ENCODE measurements at regions not wholly inside any gene's neighbourhood (a gene's known extent, or its start where the extent isn't known, plus 50 kb on each side); places are given as distances from the start of the nearest gene placed in this dataset.
"Not testable (repeated sequence)": the region's sequence is repeated elsewhere in the genome, so short reads cannot be mapped to it uniquely, and the experiment has no call there.

- no peaks in the 10 kb centered on the region for H3K4me1 Mint-ChIP-seq (ENCODE audit: low read depth)
- no peak overlapping the region for H3K4me3 Mint-ChIP-seq
- no peaks in the 10 kb centered on the region for H3K36me3 Mint-ChIP-seq (ENCODE audit: low read depth)
- H3K27me3 Mint-ChIP-seq (ENCODE audit: insufficient read depth), result peaks cover 25% of the 10 kb centered on the region
- no peak for DNase-seq
- no peaks in the 10 kb centered on the region for H3K9me3 Mint-ChIP-seq
- no peak for TF ChIP-seq CTCF (IDR thresholded peaks at IDR 0.05)
- H3K27ac Mint-ChIP-seq, result no peak overlapping the region
These were observed 81.9 kb upstream of the RREB1 start for GRCh38 chr6:7025861-7026260.

GRCh38 chr6:7028963-7029362, 78.8 kb upstream of the RREB1 start:
- H3K27ac Mint-ChIP-seq; H3K4me1 Mint-ChIP-seq (ENCODE audit: low read depth); H3K36me3 Mint-ChIP-seq (ENCODE audit: low read depth); H3K9me3 Mint-ChIP-seq; DNase-seq; H3K4me3 Mint-ChIP-seq: not testable (repeated sequence)
- H3K27me3 Mint-ChIP-seq (ENCODE audit: insufficient read depth), result peaks cover 29% of the 10 kb centered on the region

GRCh38 chr6:7030968-7031367, 76.8 kb upstream of the RREB1 start:
- not testable (repeated sequence) for H3K4me3 Mint-ChIP-seq; H3K4me1 Mint-ChIP-seq (ENCODE audit: low read depth); H3K36me3 Mint-ChIP-seq (ENCODE audit: low read depth); DNase-seq; H3K27ac Mint-ChIP-seq; H3K9me3 Mint-ChIP-seq
- H3K27me3 Mint-ChIP-seq (ENCODE audit: insufficient read depth), result peaks cover 21% of the 10 kb centered on the region

- no peaks in the 10 kb centered on the region for H3K9me3 Mint-ChIP-seq
- no peak for TF ChIP-seq CTCF (IDR thresholded peaks at IDR 0.05)
- H3K4me1 Mint-ChIP-seq (ENCODE audit: low read depth), result no peaks in the 10 kb centered on the region
- H3K4me3 Mint-ChIP-seq, result no peak overlapping the region
- no peak overlapping the region for H3K27ac Mint-ChIP-seq
- DNase-seq, result no peak
- peaks cover 19% of the 10 kb centered on the region for H3K27me3 Mint-ChIP-seq (ENCODE audit: insufficient read depth)
- H3K36me3 Mint-ChIP-seq (ENCODE audit: low read depth), result no peaks in the 10 kb centered on the region
These were observed 74.6 kb upstream of the RREB1 start for GRCh38 chr6:7033202-7033601.

- Mint-ChIP-seq H3K36me3 (ENCODE audit: low read depth) (no peaks in the 10 kb centered on the region), H3K4me1 (ENCODE audit: low read depth) (no peaks in the 10 kb centered on the region)
These were observed 73.7 kb upstream of the RREB1 start for GRCh38 chr6:7034055-7034454.

GRCh38 chr6:7035837-7036249, 71.9 kb upstream of the RREB1 start:
- Mint-ChIP-seq H3K36me3 (ENCODE audit: low read depth) (no peaks in the 10 kb centered on the region), H3K27me3 (ENCODE audit: insufficient read depth) (peaks cover 19% of the 10 kb centered on the region), H3K4me1 (ENCODE audit: low read depth) (no peaks in the 10 kb centered on the region), H3K4me3 (no peak overlapping the region), H3K27ac (no peak overlapping the region), H3K9me3 (no peaks in the 10 kb centered on the region)
- TF ChIP-seq CTCF (IDR thresholded peaks at IDR 0.05), result no peak
- no peak for DNase-seq

More at GRCh38 chr6:7034055-7034454, 73.7 kb upstream of the RREB1 start:
- DNase-seq, result no peak
- Mint-ChIP-seq H3K27ac (no peak overlapping the region), H3K27me3 (ENCODE audit: insufficient read depth) (peaks cover 24% of the 10 kb centered on the region), H3K9me3 (no peaks in the 10 kb centered on the region), H3K4me3 (no peak overlapping the region)
- TF ChIP-seq CTCF (IDR thresholded peaks at IDR 0.05), result no peak

- Mint-ChIP-seq H3K4me3 (no peak overlapping the region), H3K27ac (no peak overlapping the region), H3K36me3 (ENCODE audit: low read depth) (no peaks in the 10 kb centered on the region), H3K9me3 (no peaks in the 10 kb centered on the region), H3K4me1 (ENCODE audit: low read depth) (peaks cover 19% of the 10 kb centered on the region), H3K27me3 (ENCODE audit: insufficient read depth) (peaks cover 10% of the 10 kb centered on the region)
- no peak for TF ChIP-seq CTCF (IDR thresholded peaks at IDR 0.05)
- no peak for DNase-seq
These were observed 66.2 kb upstream of the RREB1 start for GRCh38 chr6:7041511-7042026.

All from HFFc6 (cell line).